ENCODE measurements at regions not wholly inside any gene's neighbourhood (a gene's known extent, or its start where the extent isn't known, plus 50 kb on each side); places are given as distances from the start of the nearest gene placed in this dataset.
A peak's percentile ranks its signal among the peaks of the same experiment; 100 is the strongest.

DNA sequence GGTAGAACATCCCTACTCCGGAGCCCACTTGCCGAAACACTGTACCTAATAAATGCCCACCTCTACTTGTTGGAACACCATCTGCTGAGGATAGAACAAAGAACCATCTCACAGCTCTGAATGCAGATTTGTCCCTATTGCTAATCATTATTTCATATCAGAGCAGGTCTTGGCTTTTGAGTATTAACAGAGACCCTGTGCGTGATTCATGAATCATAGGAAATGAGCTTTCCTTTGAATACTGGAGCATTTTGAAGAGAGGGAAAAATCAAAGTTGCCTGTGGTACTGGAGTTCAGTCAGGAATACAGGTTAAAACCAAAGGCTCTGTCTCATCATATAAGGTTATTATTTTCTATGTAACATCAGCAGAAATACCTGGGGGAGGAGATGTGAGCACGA is 1132.3 kb downstream of the XPNPEP1 start:
- no peak for DNase-seq (ENCODE audit: low read depth)

DNA sequence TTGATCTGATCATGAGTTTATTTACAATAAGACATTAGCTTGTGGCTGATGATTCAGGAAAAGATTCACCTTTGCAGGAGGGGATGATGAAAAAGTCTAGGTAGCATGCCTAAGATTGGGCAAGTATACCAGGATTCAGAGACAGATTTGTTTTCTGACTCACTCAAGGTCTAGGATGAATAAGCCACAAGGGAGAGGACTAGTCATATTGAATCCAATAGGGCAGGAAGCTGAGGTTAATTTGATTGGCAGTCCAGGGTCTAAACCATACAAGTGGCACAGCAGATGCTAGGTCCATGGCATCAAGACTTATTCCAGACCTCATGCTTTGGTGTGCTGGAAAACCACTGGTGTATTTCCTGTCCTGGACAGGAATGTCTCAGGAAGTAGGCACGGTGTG is 1133.4 kb downstream of the XPNPEP1 start:
- peak; percentile 75 for DNase-seq (ENCODE audit: low read depth)

DNA sequence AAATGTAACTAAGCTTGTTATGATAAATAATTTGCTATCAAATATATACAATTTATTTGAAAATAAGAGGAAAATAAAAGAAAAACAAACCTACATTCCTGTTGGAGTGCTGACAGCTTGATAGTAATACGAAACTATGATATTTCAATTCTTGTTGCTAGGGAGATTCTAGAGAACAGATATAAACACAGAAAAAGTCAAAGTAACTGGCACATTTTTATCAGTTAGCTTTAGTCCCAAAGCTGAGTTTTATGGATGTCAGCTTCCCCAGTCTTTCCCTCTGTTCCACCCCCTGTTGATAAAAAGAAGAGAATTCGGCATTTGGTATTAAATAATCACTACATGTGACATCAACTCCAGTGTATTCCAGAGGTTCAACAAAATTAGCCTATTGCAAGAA is 1134.0 kb downstream of the XPNPEP1 start:
- DNase-seq (ENCODE audit: low read depth): no peak

DNA sequence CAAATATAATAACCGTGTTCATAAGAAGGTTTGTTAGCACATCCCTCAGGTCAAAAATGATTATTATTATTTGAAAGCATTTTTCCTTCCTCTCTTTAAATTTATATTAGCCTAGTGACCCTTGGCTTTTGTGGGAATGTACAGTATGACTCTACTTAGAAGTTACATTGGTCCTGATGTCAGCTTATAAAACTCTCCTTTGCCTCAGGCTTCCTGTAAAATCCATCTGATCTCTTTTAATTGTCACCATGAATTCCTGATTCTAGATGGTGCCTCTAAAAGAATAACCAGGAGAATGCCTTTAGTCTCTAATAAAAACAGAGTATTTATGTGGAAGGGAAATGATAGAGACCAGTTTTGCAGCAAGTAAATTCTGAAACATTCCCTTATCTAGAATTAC is 1134.4 kb downstream of the XPNPEP1 start:
- no peak for DNase-seq (ENCODE audit: low read depth)

DNA sequence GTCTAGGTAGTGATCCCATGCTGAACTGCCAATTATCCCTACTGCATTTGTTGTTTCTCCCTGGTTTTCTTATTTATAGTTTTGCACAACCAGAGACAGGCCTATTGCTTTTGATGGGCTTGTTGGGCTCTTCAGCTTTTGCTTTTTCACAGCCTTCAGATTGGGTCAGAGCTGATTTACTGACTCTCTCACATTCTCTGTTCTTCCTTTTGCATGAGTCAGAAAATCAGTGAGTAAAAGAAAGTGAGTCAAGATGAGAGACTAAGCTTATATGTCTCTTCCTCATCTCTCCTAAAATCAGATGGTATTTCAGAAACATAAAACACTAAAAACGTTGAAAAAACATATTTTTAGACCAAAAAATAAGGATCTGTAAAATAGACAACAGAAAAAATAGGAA is 1135.4 kb downstream of the XPNPEP1 start:
- peak; percentile 44 for DNase-seq (ENCODE audit: low read depth)

DNA sequence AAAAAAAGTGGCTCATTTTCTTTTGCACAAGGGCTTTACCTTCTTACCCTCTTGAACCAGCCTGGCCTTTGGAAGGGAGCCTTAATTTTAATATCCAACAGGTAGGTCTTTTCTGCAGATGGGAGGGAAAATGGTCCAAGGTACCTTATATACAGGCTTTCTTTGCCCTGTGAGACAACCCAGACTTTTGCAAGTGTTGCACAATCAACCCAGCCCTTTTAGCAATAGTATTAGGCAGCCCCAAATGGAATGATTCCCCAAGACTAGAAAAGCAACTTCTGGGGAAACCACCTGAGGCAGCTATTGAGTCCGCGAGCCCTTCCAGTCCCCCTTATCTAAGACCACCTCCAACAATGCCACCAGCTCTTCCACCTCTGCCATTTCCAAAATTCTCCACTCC is 1138.3 kb downstream of the XPNPEP1 start:
- no peak for DNase-seq (ENCODE audit: low read depth)

DNA sequence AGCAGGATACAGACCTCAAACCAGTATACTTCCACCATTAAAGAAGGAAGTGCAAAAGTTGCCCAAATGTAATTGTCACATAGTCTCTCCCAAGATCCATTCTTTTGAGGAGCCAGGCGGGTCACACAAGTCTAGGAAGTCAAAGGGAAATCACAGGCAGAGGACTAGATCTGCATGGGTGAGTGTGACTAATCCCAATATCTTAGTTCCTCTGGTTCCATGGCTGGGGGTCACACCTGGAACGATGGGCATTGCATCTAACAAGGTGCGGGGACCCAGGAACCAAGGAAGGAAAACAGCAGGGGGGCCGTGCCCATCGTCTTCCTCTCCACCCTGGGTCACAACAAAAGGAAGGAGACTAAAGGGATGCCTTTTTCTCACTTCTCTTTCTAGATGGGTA is 1138.8 kb downstream of the XPNPEP1 start:
- no peak for DNase-seq (ENCODE audit: low read depth)

DNA sequence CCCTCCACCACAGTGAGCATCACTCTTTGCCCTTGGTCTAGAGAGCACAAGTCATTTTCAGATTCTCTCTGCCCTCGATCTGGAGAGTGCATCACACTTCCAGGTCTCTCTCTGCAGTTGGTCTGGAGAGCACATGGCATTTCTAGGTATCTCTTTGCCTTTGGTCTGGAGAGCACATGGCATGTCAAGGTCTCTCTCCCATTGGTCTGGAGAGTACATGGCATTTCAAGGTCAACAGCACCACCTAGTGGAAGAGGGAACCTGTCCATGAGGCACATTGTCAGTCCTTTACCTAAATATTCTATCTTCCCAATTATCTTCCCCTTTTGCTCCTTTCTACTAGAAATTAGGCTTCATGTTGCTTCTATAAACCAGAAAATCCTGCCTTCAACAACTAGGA is 1139.4 kb downstream of the XPNPEP1 start:
- DNase-seq (ENCODE audit: low read depth): peak; percentile 31

DNA sequence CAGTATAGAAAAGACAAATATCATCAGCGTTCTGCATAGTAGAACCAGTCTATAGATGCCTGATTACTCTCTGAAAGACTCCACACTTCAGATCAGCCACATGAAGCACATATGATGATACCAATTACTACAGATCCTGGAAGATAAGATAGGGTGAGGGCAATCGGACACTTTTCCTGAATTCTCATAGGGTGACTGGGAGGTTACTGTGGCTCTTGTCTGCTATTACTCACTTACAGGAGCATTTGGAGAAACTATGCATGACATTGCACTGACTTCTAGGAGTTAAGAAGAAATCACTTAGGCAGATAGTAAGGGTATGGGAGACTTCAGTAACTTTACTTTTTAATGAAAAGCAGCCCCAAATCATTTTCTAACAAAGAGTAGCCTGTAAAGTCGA is 1140.9 kb downstream of the XPNPEP1 start:
- DNase-seq (ENCODE audit: low read depth): no peak

DNA sequence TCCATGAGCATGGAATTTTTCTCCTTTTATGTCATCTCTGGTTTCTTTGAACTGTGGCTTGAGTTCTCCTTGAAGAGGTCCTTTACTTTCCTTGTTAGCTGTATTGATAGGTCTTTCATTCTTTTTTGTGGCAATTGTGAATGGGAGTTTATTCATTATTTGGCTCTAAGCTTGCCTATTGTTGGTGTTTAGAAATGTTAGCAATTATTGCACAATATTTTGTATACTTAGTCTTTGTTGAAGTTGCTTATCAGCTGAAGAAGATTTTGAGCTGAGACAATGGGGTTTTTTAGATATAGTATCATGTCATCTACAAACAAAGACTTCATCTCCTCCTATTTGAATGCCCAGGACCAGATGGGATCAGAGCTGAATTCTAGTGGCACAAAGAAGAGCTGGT is 1143.8 kb downstream of the XPNPEP1 start:
- no peak for DNase-seq (ENCODE audit: low read depth)

DNA sequence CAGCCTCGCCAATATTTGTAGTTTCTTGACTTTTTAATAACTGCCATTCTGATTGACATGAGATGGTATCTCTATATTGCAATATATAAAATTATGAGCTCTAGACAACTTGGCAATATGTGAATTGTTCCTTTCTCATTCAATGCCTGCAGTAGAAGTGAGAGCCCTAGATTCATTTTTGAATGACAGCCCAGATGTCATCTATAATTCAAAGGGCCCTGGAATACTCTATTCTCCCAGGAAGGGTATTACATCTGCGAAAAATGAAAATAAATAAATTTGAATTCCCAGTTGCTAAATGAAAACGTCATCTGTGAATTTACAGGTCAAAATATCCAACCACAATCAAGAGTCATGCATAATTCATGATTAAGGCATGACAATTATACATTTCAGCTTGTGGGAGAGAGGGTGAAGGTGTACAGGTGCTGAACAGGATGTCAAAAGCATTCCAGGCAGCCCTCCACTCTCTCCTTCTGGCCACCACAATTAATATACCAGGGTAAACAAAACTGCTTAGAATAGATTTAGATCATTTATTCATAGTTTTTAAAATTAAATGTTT is 1147.3 kb downstream of the XPNPEP1 start:
- no peak for DNase-seq (ENCODE audit: low read depth)

DNA sequence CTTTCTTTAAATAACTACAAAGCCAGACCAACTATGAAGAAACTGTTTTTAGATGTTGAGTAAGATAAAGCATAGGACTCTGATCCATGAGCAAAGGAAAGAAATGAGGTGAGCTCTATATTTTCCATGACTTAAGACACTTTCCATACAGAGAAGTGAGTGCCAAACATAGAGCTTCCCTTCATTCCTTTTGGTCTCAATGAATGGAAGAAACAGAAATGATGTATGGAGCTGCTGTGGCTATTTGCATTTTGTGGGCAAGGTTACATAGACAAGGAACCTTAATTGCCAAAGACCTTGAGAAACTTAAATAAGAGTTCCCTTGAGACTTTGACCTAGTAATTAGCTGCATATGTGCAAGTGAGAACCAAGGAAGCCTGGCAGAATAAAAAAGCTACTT is 1152.2 kb downstream of the XPNPEP1 start:
- DNase-seq (ENCODE audit: low read depth): no peak

DNA sequence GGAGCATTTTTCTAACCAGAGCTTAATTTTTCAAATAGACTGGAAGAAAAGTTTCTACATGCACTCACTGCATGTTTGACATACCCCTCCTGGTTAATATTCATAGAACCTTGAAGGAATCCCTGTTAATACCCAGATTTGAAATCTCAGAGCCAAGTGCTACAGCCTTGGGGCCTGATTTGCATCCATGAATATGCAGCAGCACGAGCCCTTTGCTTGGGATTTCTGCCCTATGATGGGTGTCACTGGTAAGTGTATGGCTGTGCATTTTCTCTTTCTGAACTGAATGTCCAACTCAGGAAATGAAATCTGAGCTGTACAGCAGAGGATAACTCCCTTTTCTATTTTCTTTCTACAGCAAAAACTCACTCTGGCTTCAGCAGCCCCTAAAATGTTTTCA is 1157.5 kb downstream of the XPNPEP1 start:
- DNase-seq (ENCODE audit: low read depth): no peak

DNA sequence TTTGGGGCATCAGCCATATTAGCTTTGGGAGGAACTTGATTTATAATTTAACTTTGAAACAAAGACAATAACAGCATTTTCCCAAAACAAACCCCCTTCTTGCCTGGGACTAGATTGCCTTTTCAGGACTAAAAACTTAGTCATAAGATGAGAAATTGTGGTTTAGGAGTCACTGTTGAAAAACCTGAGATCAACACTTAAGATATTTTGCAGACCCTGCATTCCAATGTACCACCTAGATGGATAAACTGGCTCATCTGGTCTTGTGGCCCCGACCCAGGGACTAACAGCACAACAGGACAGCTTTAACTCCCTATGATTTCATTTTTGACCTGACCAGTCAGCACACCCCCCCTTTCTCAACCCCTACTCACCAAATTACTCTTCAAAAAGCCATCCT is 1165.4 kb downstream of the XPNPEP1 start:
- peak; percentile 8 for DNase-seq (ENCODE audit: low read depth)

DNA sequence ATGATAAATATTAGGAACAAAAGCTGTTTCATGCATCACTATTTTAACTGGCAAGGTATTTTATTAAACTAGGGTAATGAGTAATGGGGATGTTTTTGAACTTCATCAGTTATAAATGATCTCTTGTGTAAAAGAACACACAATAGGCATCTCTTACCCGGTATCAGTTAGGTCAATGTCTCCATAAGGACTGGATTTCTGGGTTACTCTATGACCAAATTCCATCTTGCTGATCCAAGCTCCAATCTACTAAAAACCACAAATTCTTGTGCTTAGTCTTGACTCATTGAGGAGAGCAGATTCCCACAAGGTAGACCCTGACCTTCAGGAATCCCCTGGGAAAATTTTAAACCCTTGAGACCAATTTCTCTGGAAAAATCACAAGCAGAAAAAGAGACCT is 1167.7 kb downstream of the XPNPEP1 start:
- no peak for DNase-seq (ENCODE audit: low read depth)

DNA sequence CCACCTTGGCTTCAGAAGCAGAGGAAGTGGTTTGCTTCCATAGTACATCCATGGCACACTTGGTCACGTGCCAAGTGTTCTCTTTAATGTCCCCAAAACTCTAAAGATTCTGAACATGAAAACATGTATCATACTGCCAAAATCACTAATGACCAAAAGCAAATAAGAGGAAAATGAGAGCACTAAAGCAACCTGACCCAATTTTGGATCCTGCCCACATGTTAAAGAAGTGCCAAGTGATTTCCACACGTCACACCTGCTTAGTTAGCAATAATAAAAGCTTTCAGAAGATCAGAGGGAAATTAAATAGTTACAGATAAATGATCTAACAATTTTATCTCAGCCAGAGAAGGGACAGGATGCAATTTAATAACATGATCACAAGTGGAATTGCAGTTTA is 1170.0 kb downstream of the XPNPEP1 start:
- no peak for DNase-seq (ENCODE audit: low read depth)

DNA sequence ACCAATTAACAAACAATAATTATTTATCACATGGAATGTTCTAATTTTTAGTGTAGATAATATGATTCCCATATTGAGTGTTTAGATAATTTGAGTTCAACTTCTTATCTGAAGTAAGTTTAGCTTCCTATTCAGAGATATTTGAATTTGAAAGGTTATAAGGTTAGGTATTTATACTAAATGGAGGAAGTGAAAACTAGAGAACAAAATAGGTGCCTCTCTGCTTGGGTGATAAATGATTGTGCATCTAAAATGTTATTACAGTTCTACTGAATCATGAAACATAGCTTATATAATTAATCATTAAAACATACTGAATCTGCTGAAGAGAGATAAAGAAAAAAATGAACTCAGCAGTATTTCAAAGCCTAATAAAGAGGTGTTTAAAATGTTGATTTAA is 1174.3 kb downstream of the XPNPEP1 start:
- DNase-seq (ENCODE audit: low read depth): no peak

DNA sequence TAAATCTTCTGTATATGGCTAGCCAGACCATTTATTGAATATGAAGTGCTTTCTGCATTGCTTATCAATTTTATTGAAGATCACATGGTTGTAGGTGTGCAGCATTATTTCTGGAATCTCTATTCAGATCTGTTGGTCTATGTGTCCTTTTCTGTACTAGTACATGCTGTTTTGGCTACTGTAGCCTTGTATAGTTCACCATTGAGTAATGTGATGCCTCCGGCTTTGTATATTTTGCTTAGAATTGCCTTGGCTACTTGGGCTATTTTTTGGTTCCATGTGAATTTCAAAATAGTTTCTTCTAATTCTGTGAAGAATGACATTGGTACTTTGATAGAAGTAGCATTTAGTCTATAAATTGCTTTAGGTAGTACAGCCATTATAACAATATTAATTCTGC is 1187.2 kb downstream of the XPNPEP1 start:
- no peak for DNase-seq (ENCODE audit: low read depth)

DNA sequence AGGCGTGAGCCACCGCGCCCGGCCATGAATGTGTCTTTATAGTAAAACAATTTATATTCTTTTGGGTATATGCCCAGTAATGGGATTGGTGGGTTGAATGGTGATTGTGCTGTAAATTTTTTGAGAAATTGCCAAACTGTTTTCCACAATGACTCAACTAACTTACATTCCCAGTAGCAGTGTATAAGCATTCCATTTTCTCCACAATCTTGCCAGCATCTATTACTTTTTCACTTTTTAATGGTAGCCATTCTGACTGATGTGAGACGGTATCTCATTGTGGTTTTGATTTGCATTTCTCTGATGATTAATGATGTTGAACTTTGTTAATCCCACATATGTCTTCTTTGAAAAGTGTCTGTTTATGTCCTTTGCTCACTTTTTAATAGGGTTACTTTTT is 1187.9 kb downstream of the XPNPEP1 start:
- peak; percentile 8 for DNase-seq (ENCODE audit: low read depth)

DNA sequence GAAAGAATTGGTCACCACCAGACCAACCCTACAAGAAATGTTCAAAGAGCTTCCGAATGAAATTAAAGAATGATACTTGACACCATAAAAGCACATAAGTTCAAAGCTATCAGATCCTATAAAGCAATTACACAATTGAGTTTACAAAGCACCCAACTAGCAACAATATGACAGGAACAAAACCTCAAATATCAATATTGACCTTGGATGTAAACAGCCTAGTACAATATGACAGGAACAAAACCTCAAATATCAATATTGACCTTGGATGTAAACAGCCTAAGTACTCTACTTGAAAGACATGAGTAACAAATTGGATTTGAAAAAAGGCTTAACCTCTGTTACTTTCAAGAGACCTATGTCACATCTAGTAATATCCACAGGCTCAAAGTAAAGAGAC is 1201.4 kb downstream of the XPNPEP1 start:
- DNase-seq (ENCODE audit: low read depth): no peak

DNA sequence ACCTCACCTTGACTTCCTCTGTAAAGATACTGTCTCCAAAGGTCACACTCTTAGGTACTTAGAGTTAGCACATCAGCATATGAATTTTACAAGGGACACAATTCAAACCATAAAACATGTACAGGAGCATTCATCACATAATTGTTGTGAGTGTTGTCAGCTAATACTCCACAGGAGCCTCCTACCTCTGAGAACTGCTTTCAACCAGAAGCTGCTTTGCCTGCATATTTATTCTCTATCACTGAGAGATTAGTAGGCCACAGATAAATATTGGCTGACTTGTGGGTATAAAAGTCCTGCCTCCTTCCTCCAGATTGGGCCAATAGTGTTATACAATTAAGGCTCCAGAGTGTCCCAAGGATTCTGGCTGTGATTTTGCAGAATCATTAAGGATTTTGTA is 1207.0 kb downstream of the XPNPEP1 start:
- no peak for DNase-seq (ENCODE audit: low read depth)

DNA sequence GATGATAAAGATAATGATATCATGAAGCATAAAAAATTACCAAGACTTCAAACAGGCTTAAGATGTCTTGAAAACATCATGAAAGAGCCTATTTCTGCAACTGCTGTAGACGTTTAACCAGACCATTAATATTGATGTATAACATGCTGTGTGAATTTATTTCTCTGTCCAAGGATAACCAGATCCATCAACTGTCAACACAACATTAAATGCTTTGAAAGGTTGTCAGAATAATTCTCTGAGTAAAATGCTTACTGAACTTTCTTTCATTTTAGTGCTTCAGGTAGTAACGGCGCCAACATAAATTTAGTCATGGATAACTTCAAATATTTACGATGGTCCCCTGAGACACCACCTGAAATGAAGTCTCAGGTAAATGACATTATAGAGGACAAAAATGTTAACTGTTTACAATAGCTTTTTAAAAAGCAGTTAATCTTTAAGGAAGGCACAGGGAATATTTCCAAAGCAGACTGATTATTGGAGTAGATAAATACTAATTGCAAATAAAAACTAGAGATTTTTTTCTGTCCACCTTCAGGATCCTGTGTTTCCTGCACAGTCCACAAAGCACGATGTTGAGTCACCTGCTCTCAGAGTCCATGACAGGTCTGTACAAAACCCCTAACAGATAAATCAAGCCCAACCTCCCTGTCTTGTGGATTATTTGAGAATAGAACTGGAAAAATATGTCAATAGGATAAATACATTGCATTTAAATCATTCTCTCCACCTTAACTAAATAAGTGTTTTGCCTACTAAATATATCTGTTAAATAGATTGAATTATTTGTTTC is 1213.2 kb downstream of the XPNPEP1 start:
- DNase-seq (ENCODE audit: low read depth): no peak

DNA sequence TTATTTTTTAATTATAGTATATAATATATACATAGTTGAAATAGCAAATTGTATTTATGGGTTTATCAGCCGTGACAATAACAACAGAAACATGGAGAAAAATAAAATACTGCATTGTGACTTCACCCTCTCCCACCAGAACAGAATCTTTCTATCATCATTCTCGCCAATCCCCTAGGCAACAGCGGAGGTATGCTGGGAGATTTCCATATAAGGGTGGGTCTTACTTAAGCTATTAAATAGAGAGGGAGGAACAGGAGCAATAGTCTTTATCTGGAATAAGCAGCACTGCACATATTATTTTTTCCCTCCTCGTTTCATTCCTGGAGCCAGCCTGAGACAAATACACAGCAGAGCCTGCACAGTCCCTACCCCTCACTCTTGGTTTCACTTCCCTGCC is 1214.9 kb downstream of the XPNPEP1 start:
- DNase-seq (ENCODE audit: low read depth): no peak
